ENCODE measurements at regions not wholly inside any gene's neighbourhood (a gene's known extent, or its start where the extent isn't known, plus 50 kb on each side); places are given as distances from the start of the nearest gene placed in this dataset.

- H3K4me1 Mint-ChIP-seq: no peaks in the 10 kb centered on the region
- intact Hi-C loops (cut with micrococcal nuclease): no loop called here
- no peak overlapping the region for H3K4me3 Mint-ChIP-seq
- H3K9me3 Mint-ChIP-seq: peaks cover 12% of the 10 kb centered on the region
- H3K27ac Mint-ChIP-seq: no peak overlapping the region
- no peak for TF ChIP-seq CTCF (IDR thresholded peaks at IDR 0.05)
- peaks cover 17% of the 10 kb centered on the region for H3K27me3 Mint-ChIP-seq
- ATAC-seq (ENCODE audit: low read depth) (no peak), DNase-seq (no peak)
- ChIA-PET POLR2A (no interaction called here), CTCF (no interaction called here)
- peaks cover 1% of the 10 kb centered on the region for H3K36me3 Mint-ChIP-seq (ENCODE audit: low read depth)
Observed at GRCh38 chr12:56872366-56872765, 61.8 kb downstream of the SDR9C7 start.

GRCh38 chr12:56867216-56867615 is 67.0 kb downstream of the SDR9C7 start:
- Mint-ChIP-seq H3K36me3 (ENCODE audit: low read depth) (peaks cover 4% of the 10 kb centered on the region), H3K4me3 (no peak overlapping the region), H3K27ac (no peak overlapping the region), H3K27me3 (peaks cover 7% of the 10 kb centered on the region), H3K4me1 (no peaks in the 10 kb centered on the region), H3K9me3 (peaks cover 44% of the 10 kb centered on the region)
- ChIA-PET CTCF (no interaction called here), POLR2A (no interaction called here)
- no peak for DNase-seq
- no peak for ATAC-seq (ENCODE audit: low read depth)
- intact Hi-C loops (cut with micrococcal nuclease): no loop called here
- TF ChIP-seq CTCF (IDR thresholded peaks at IDR 0.05): no peak

GRCh38 chr12:56866493-56866892 is 67.7 kb downstream of the SDR9C7 start:
- no peak for TF ChIP-seq CTCF (IDR thresholded peaks at IDR 0.05)
- Mint-ChIP-seq H3K4me1 (no peaks in the 10 kb centered on the region), H3K4me3 (no peak overlapping the region), H3K27me3 (peaks cover 8% of the 10 kb centered on the region), H3K36me3 (ENCODE audit: low read depth) (peaks cover 4% of the 10 kb centered on the region), H3K27ac (no peak overlapping the region), H3K9me3 (peaks cover 47% of the 10 kb centered on the region)
- CTCF ChIA-PET: no interaction called here
- ATAC-seq (ENCODE audit: low read depth) (no peak), DNase-seq (no peak)
- POLR2A ChIA-PET: no interaction called here
- intact Hi-C loops (cut with micrococcal nuclease): no loop called here

GRCh38 chr12:56864318-56864717 is 69.9 kb downstream of the SDR9C7 start:
- peaks cover 15% of the 10 kb centered on the region for H3K27me3 Mint-ChIP-seq
- POLR2A ChIA-PET: no interaction called here
- DNase-seq (no peak), ATAC-seq (ENCODE audit: low read depth) (no peak)
- peaks cover 4% of the 10 kb centered on the region for H3K36me3 Mint-ChIP-seq (ENCODE audit: low read depth)
- TF ChIP-seq CTCF (IDR thresholded peaks at IDR 0.05): no peak
- no peak overlapping the region for H3K27ac Mint-ChIP-seq
- H3K9me3 Mint-ChIP-seq: peaks cover 46% of the 10 kb centered on the region
- no peaks in the 10 kb centered on the region for H3K4me1 Mint-ChIP-seq
- no peak overlapping the region for H3K4me3 Mint-ChIP-seq
- intact Hi-C loops (cut with micrococcal nuclease): no loop called here
- CTCF ChIA-PET: no interaction called here

GRCh38 chr12:56863789-56864188 is 70.4 kb downstream of the SDR9C7 start:
- no peak for DNase-seq
- CTCF ChIA-PET: no interaction called here
- intact Hi-C loops (cut with micrococcal nuclease): no loop called here
- ATAC-seq (ENCODE audit: low read depth): no peak
- Mint-ChIP-seq H3K4me3 (no peak overlapping the region), H3K4me1 (no peaks in the 10 kb centered on the region), H3K27me3 (peaks cover 15% of the 10 kb centered on the region), H3K9me3 (peaks cover 44% of the 10 kb centered on the region), H3K27ac (no peak overlapping the region), H3K36me3 (ENCODE audit: low read depth) (peaks cover 4% of the 10 kb centered on the region)
- no peak for TF ChIP-seq CTCF (IDR thresholded peaks at IDR 0.05)
- POLR2A ChIA-PET: no interaction called here
